UCSD-AML1 (cell line): ENCODE measurements at regions not wholly inside any gene's neighbourhood (a gene's known extent, or its start where the extent isn't known, plus 50 kb on each side); places are given as distances from the start of the nearest gene placed in this dataset.

Experiments used
- DNase-seq: peaks from one replicate; lab custom pipeline; 2025; ENCODE audit not compliant: unreplicated experiment; lab: John Stamatoyannopoulos, UW

GRCh38 chr5:32984851-32985610, 273.9 kb downstream of the NPR3 start:
- no peak for DNase-seq

- DNase-seq, result no peak
These were observed 278.7 kb downstream of the NPR3 start for GRCh38 chr5:32989815-32990214.

GRCh38 chr5:32990593-32991420, 279.7 kb downstream of the NPR3 start:
- DNase-seq, result no peak

DNA sequence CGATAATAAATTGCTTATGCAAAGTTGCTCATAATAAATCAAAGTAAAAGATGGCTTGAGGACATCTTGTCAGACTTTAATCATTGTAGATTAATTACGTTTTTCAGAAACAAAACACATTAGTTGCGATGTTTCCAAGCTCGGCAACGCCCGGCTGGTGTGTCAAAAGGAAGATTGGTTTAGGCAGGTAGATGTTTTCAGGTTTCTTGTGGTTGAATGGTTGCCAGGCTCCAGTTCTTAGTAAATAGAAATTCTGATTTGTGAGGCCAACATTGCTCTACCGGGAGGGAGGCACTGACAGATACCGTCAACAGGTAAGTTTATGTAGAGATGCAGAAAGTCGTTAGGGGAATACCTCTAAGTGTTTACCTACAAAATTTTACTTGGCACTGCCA, 280.3 kb downstream of the NPR3 start:
- no peak for DNase-seq

DNA sequence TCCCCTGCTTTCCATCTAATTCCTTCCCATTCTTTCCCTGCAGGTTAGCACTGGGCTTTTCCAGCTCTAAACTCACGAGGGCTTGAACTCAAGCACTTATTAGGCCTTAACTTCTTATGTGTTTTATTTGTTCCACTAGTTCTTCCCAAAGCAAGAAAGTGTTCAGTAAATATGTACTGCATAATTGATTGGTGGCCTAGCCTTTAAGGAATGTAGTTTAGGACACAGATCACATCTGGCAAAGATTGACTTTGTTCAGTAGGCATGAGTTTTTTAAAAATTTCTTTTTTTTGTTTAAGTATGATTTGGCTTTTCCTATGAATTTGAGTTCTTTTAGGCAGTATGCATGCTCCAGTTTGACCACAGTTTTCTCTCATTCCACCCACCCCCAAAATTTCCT, 285.2 kb downstream of the NPR3 start:
- no peak for DNase-seq

DNA sequence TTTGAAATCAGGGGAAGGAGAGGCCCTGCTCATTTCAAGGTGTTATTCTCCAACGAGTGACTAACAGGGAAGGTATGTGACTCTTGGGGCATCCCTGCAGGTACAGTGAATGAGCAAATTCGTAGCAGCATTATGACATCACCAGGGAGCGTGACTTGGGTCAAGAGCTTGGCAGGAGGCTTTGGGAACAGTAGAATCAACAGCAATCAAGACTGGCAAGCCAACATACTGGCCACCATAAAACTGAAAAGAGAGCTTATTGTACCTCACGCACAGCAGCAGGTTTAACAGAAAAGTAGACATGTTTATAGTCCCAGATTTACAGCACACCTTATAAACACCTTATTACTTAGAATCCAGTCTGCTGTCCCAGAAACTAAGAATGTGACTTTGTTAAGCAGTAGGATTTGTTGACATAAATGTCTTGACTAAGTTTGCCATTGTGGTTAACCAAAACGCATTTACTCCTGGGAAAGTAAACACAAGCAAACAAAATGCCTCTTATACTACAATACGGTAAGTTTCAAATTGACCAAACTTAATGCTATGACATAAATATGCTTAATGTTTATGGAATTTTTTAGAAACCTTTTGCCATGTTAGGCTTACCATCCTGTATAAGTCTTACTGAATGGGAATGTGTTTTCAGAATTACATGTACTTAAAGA, 297.8 kb downstream of the NPR3 start:
- no peak for DNase-seq

DNA sequence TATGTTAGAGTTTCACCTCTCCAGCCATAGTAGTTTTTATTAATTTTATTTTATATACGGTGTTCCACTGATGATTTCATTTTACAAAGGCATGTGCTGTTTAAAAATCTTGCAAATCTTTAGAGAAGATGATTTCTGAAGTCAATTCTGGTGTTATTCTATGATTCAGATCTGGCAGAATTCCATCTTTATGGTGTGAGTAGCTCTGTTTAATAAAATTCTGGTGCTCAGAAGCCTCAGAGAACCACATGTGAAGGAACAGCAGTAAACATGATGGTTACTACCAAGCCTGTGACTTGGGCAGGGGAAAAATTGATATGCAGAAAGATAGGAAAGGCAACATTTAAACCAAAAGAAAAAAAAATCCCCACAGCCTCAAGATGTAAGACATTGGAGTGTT, 299.7 kb downstream of the NPR3 start:
- DNase-seq, result no peak

DNA sequence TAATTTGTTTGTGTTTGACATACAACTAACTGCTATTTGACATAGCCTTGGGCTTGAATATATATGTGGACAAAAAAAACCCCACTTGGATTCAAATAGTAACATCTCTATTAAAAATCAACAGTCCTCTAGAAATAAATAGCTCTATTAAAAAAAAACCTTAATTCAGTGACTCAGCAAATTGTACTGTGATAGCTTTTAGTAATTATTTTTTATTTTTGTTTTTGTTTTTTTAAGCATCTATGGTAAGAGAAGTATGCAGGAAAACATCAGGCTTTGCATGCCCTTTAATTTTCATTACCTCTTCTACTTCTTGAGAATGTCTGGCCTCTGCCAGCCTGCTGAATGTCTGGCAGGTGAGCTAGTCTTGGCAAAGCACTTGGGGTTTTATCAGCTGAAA, 300.7 kb downstream of the NPR3 start:
- DNase-seq, result no peak

DNA sequence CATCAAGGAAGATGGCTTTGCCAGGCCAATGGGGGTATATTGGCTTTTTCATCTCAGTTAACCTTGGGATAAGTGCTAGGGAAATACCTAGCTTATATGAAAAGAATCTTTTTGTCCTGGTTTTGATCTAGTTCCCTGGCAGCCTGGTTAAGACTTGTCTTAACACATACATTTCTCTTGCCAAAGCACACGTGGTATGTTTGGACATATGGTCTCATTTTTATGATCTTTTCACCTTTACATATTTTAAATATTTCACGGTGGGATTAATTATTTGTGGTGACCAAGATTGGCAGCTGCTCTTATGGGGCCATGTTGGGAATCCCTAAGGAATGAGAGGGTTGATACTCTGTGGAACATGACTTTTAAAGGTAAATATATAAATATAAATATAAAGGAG, 312.5 kb downstream of the NPR3 start:
- DNase-seq, result no peak

DNA sequence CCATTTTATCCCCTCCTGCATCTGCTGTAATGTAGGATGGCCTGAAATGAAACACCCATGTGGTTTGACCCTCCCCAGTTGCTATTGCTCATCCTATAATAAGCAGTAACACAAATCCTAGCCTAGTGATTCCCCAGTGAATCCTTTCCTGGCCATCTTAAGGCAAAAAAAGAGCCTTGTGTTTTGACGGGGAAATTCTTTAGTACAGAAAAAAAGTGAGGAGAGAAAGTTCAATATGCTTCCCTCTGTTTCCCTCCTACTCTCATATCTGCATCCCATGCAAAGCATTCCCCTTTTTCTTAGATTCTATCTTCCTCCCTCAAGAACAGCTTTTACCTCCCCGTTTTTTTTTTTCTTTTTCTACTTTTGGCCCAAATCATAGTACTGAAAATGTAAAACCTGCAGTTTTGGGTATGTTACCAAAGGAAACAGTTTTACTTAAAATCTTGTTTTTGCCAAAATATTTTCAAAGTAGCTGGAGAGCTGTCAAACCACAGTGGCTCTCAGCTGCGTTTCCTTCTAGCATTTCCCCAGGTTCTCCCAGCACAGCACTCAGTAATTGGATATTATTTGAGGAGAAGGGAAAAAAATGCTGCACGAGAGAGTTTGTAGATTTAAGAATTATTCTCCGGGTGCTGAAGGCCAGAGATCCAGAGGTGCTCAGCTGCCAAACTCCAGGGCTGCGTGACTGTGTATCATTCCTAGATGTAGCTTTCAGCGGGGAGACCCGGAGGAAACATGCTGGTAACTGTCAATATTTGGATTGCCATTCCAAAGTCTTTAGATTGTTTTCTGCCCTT, 321.4 kb downstream of the NPR3 start:
- no peak for DNase-seq

GRCh38 chr5:33033516-33033915, 322.4 kb downstream of the NPR3 start:
- DNase-seq, result no peak

GRCh38 chr5:33034777-33035176, 323.7 kb downstream of the NPR3 start:
- no peak for DNase-seq

GRCh38 chr5:33035851-33036527, 324.9 kb downstream of the NPR3 start:
- no peak for DNase-seq

DNA sequence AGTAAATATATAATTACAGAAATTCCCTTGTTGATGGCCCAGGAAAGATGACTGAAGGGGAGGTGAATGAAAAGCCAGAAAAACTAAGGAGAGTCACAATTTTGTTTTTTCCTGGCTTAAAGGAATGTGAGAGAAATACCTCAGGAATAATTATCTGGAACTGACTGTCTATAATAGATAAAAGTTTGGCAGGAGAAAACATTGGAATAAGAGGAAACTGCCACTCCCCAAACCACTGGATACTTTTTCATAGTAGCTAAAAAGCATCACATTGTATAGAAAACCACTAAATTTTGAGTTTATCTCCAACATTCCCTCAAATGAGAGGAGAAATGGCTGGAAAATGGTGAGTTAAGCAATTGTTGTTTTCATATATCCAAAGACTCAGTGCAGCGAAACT, 326.0 kb downstream of the NPR3 start:
- DNase-seq, result no peak

GRCh38 chr5:33041586-33041985, 330.5 kb downstream of the NPR3 start:
- DNase-seq, result no peak

GRCh38 chr5:33043343-33043997, 332.3 kb downstream of the NPR3 start:
- DNase-seq, result no peak

DNA sequence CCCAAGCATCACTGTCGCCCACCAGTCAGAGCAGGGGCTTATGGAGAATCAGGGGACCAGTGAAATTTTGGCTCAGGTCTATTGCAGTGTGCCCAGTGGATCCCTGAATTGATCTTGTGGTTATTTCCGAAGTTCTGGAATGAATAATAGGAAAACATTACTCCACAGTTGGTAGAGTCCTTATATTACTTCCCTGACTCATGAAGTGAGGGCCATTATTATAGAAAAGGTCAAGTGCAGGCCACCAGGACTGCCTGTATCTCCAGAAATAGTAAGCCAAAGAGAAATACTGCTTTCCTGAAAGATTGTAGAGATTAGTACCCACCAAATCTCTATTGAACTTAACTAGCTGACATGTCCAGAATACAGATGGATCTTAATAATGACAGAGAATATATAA, 335.0 kb downstream of the NPR3 start:
- no peak for DNase-seq

DNA sequence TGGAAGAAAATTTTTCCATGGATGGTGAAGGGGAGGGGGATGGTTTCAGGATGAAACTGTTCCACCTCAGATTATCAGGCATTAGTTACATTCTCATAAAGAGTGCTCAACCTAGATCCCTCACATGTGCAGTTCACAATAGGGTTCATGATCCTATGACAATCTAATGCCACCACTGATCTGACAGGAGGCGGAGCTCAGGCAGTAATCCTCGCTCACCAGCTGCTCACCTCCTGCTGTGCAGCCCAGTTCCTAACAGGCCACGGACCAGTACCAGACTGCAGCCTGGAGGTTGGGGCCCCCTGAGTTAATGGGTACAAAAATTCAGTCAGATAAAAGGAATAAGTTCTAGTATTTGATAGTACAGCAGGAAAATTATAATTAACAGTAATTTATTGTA, 337.2 kb downstream of the NPR3 start:
- no peak for DNase-seq

DNA sequence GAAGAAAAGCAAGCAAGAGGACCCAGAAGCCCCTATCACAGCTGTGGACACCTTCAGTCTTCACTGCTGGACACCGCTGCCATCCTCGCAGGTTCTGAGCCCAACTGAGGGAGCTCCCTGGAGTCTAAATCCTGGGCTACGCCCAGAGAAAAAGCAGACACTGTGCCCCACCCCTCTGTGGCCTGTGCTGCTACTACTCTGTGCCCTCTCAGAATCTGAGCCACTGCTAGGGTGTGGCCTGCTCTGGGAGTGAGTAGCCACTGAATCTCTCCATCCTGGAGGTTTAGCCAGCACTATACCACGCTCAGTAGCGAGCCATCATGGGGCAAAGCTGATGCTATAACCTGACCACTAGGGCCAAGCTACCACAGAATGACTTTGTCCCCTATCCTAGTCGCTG, 338.2 kb downstream of the NPR3 start:
- no peak for DNase-seq

GRCh38 chr5:33049842-33050241, 338.7 kb downstream of the NPR3 start:
- no peak for DNase-seq
